ENCODE measurements at regions not wholly inside any gene's neighbourhood (a gene's known extent, or its start where the extent isn't known, plus 50 kb on each side); places are given as distances from the start of the nearest gene placed in this dataset.

- DNase-seq (ENCODE audit: low read depth): no peak
- no peak overlapping the region for H3K4me3 ChIP-seq (ENCODE audit: low read depth, low read length)
- TF ChIP-seq CTCF (IDR thresholded peaks at IDR 0.05; ENCODE audit: insufficient read depth, low read depth, low read length, missing control alignments): no peak
Measured at GRCh38 chr12:59186451-59186850, 266.1 kb upstream of the LRIG3 start.

GRCh38 chr12:59185295-59185694 lies 265.0 kb upstream of the LRIG3 start:
- H3K4me3 ChIP-seq (ENCODE audit: low read depth, low read length): no peak overlapping the region
- peak; percentile 5 for DNase-seq (ENCODE audit: low read depth)
- TF ChIP-seq CTCF (IDR thresholded peaks at IDR 0.05; ENCODE audit: insufficient read depth, low read depth, low read length, missing control alignments): no peak

GRCh38 chr12:59182658-59183455 lies 262.6 kb upstream of the LRIG3 start:
- H3K4me3 ChIP-seq (ENCODE audit: low read depth, low read length): no peak overlapping the region
- no peak for TF ChIP-seq CTCF (IDR thresholded peaks at IDR 0.05; ENCODE audit: insufficient read depth, low read depth, low read length, missing control alignments)
- DNase-seq (ENCODE audit: low read depth): no peak

- no peak overlapping the region for H3K4me3 ChIP-seq (ENCODE audit: low read depth, low read length)
- DNase-seq (ENCODE audit: low read depth): no peak
- no peak for TF ChIP-seq CTCF (IDR thresholded peaks at IDR 0.05; ENCODE audit: insufficient read depth, low read depth, low read length, missing control alignments)
Measured at GRCh38 chr12:59182191-59182590, 261.9 kb upstream of the LRIG3 start.

GRCh38 chr12:59181196-59181777 lies 261.0 kb upstream of the LRIG3 start:
- DNase-seq (ENCODE audit: low read depth): no peak
- H3K4me3 ChIP-seq (ENCODE audit: low read depth, low read length): no peak overlapping the region
- TF ChIP-seq CTCF (IDR thresholded peaks at IDR 0.05; ENCODE audit: insufficient read depth, low read depth, low read length, missing control alignments): no peak

GRCh38 chr12:59179231-59179630 lies 258.9 kb upstream of the LRIG3 start:
- no peak for TF ChIP-seq CTCF (IDR thresholded peaks at IDR 0.05; ENCODE audit: insufficient read depth, low read depth, low read length, missing control alignments)
- DNase-seq (ENCODE audit: low read depth): no peak
- H3K4me3 ChIP-seq (ENCODE audit: low read depth, low read length): no peak overlapping the region

Data from GM12865 (cell line).